ENCODE measurements at regions not wholly inside any gene's neighbourhood (a gene's known extent, or its start where the extent isn't known, plus 50 kb on each side); places are given as distances from the start of the nearest gene placed in this dataset.

GRCh38 chr2:103284750-103285149 lies 522.9 kb downstream of the TMEM182 start:
- no peak overlapping the region for H3K27ac ChIP-seq
- WGBS, 4 donors, result 63 to 69% (median 64%) methylated on average over 4 of the region's 4 CpGs
- no peaks in the 10 kb centered on the region for H3K9me3 ChIP-seq (replicated peaks in 1 of 3)
- TF ChIP-seq POLR2A (IDR thresholded peaks at IDR 0.05), result no peak
- H3K4me1 ChIP-seq (replicated peaks in 1 of 2), result no peaks in the 10 kb centered on the region
- intact Hi-C loops (cut with DNase I), result no loop called here
- no peak for DNase-seq
- no peaks in the 10 kb centered on the region for H3K36me3 ChIP-seq (replicated peaks in 1 of 2)
- H3K27me3 ChIP-seq, result no peaks in the 10 kb centered on the region
- no peak overlapping the region for H3K4me3 ChIP-seq

GRCh38 chr2:103285354-103285753 lies 523.5 kb downstream of the TMEM182 start:
- no peak for TF ChIP-seq POLR2A (IDR thresholded peaks at IDR 0.05)
- TF ChIP-seq CTCF (IDR thresholded peaks at IDR 0.05), result no peak
- 55 to 63% (median 57%) methylated on average over 3 of the region's 3 CpGs for WGBS, 4 donors
- intact Hi-C loops (cut with DNase I), result no loop called here
- Histone ChIP-seq H3K4me1 (replicated peaks in 1 of 2) (no peaks in the 10 kb centered on the region), H3K9me3 (replicated peaks in 1 of 3) (no peaks in the 10 kb centered on the region), H3K27me3 (no peaks in the 10 kb centered on the region), H3K27ac (no peak overlapping the region), H3K4me3 (no peak overlapping the region), H3K36me3 (replicated peaks in 1 of 2) (no peaks in the 10 kb centered on the region)
- no peak for DNase-seq

- H3K9me3 ChIP-seq (replicated peaks in 1 of 3), result no peaks in the 10 kb centered on the region
- no peak for TF ChIP-seq CTCF (IDR thresholded peaks at IDR 0.05)
- no peaks in the 10 kb centered on the region for H3K4me1 ChIP-seq (replicated peaks in 1 of 2)
- 76 to 92% (median 77%) methylated on average over 4 of the region's 4 CpGs for WGBS, 4 donors
- DNase-seq, result no peak
- H3K36me3 ChIP-seq (replicated peaks in 1 of 2), result no peaks in the 10 kb centered on the region
- H3K27me3 ChIP-seq, result no peaks in the 10 kb centered on the region
- no peak overlapping the region for H3K27ac ChIP-seq
- intact Hi-C loops (cut with DNase I), result no loop called here
- H3K4me3 ChIP-seq, result no peak overlapping the region
Observed at GRCh38 chr2:103287746-103288145, 525.9 kb downstream of the TMEM182 start.

DNA sequence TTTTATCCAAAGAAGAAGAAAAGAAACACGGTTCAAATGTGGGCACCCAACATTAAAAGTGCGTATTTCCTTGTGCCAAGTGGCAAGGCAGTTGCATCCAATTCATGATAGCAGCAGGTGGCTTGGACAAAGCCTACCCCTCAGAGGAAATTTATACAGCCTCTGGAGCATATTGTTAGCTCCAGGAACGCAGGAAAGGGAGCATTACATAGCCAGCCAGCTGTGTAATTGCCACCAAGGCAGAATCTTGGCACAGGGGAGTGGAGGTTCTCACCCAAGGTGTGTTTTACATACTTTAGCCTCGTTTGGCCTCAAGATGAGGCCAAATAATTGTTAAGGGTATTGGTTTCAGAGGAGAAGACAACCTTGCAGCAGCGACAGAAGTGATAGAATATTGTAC lies 526.9 kb downstream of the TMEM182 start:
- H3K36me3 ChIP-seq (replicated peaks in 1 of 2), result no peaks in the 10 kb centered on the region
- no peak overlapping the region for H3K27ac ChIP-seq
- H3K4me3 ChIP-seq, result no peak overlapping the region
- WGBS, 4 donors, result 38 to 59% (median 53%) methylated on average over 5 of the region's 5 CpGs
- intact Hi-C loops (cut with DNase I), result no loop called here
- H3K9me3 ChIP-seq (replicated peaks in 1 of 3), result no peaks in the 10 kb centered on the region
- TF ChIP-seq POLR2A (IDR thresholded peaks at IDR 0.05), result no peak
- TF ChIP-seq CTCF (IDR thresholded peaks at IDR 0.05), result no peak
- no peak for DNase-seq
- H3K27me3 ChIP-seq, result no peaks in the 10 kb centered on the region
- no peaks in the 10 kb centered on the region for H3K4me1 ChIP-seq (replicated peaks in 1 of 2)

GRCh38 chr2:103289105-103289725 lies 527.4 kb downstream of the TMEM182 start:
- no peak for DNase-seq
- no peaks in the 10 kb centered on the region for H3K4me1 ChIP-seq (replicated peaks in 1 of 2)
- 11 to 35% (median 30%) methylated on average over 5 of the region's 5 CpGs for WGBS, 4 donors
- intact Hi-C loops (cut with DNase I), result no loop called here
- TF ChIP-seq POLR2A (IDR thresholded peaks at IDR 0.05) (no peak), CTCF (IDR thresholded peaks at IDR 0.05) (no peak)
- H3K27ac ChIP-seq, result no peak overlapping the region
- H3K27me3 ChIP-seq, result no peaks in the 10 kb centered on the region
- H3K4me3 ChIP-seq, result no peak overlapping the region
- no peaks in the 10 kb centered on the region for H3K9me3 ChIP-seq (replicated peaks in 1 of 3)
- H3K36me3 ChIP-seq (replicated peaks in 1 of 2), result no peaks in the 10 kb centered on the region

Measured in adrenal gland (tissue), 9 donors.